ENCODE measurements at regions not wholly inside any gene's neighbourhood (a gene's known extent, or its start where the extent isn't known, plus 50 kb on each side); places are given as distances from the start of the nearest gene placed in this dataset.
"Not testable (repeated sequence)": the region's sequence is repeated elsewhere in the genome, so short reads cannot be mapped to it uniquely, and the experiment has no call there.

DNA sequence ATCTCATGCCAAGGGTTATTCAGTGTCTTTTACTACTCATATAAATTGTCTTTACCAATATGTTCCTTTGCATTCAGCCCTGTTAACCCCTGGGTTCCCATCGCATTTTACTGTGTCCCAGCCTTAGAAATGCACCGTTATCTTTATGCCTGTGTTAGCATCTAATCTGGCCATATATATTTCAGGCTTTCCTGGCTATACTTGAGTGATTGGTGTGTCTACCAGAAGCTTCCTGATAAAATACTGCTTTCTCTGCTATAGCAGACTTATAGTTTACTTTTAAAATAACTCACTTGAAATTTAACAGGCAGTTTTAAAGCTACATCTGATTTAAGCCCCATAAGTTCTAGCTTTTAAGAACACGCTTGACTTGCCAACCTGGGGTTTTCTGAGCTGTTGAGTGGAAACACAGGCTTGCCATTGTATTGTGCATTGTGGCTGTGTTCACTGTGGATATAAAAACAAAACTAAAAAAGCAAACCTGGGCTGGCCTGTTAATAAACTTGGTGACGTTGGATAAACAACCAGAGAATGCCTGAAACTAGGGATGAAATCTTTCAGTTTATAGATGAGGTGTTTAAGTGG lies 185.3 kb upstream of the TAPT1 start:
- Histone ChIP-seq H3K4me3 (no peak overlapping the region), H3K4me1 (replicated peaks) (no peaks in the 10 kb centered on the region), H3K9me3 (no peaks in the 10 kb centered on the region), H3K27ac (no peak overlapping the region), H3K36me3 (no peaks in the 10 kb centered on the region), H3K27me3 (replicated peaks; ENCODE audit: insufficient read depth) (no peaks in the 10 kb centered on the region)
- no peak for DNase-seq (ENCODE audit: low spot score)
- intact Hi-C loops (cut with DNase I): no loop called here
- TF ChIP-seq, protein P1, sequence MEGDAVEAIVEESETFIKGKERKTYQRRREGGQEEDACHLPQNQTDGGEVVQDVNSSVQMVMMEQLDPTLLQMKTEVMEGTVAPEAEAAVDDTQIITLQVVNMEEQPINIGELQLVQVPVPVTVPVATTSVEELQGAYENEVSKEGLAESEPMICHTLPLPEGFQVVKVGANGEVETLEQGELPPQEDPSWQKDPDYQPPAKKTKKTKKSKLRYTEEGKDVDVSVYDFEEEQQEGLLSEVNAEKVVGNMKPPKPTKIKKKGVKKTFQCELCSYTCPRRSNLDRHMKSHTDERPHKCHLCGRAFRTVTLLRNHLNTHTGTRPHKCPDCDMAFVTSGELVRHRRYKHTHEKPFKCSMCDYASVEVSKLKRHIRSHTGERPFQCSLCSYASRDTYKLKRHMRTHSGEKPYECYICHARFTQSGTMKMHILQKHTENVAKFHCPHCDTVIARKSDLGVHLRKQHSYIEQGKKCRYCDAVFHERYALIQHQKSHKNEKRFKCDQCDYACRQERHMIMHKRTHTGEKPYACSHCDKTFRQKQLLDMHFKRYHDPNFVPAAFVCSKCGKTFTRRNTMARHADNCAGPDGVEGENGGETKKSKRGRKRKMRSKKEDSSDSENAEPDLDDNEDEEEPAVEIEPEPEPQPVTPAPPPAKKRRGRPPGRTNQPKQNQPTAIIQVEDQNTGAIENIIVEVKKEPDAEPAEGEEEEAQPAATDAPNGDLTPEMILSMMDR (IDR thresholded peaks at IDR 0.05): no peak
- TF ChIP-seq POLR2A (IDR thresholded peaks at IDR 0.05) (no peak), POLR2AphosphoS5 (IDR thresholded peaks at IDR 0.05) (no peak)
- 56% methylated on average over 4 of the region's 4 CpGs for WGBS

DNA sequence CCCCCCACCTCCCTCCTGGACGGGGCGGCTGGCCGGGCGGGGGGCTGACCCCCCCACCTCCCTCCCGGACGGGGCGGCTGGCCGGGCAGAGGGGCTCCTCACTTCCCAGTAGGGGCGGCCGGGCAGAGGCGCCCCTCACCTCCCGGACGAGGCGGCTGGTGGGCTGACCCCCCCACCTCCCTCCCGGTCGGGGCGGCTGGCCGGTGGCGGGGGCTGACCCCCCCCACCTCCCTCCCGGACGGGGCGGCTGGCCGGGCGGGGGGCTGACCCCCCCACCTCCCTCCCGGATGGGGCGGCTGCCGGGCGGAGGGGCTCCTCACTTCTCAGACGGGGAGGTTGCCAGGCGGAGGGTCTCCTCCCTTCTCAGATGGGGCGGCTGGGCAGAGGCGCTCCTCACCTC lies 166.9 kb upstream of the TAPT1 start:
- DNase-seq (ENCODE audit: low spot score); H3K9me3 ChIP-seq; H3K36me3 ChIP-seq; H3K4me3 ChIP-seq; H3K4me1 ChIP-seq (replicated peaks); H3K27ac ChIP-seq; intact Hi-C loops (cut with DNase I); H3K27me3 ChIP-seq (replicated peaks; ENCODE audit: insufficient read depth): not testable (repeated sequence)
- WGBS: no CpG with 5 or more reads among the region's 32 CpGs

DNA sequence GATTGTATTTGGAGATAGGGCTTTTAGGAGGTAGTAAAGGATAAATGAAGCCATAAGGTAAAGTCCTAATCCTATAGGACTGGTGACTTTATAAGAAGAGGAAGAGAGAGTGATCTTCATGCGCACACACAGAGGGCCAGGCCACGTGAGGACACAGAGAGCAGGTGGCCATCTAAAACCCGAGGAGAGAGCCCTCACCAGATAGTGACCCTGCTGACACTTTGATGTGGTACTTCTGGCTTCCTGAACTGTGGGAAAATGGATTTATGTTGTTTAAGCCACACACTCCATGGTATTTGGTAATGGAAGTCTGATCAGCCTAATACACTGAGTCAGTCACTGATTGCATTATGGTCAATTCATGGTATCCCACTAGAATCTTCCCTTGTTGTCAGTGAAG lies 164.9 kb upstream of the TAPT1 start:
- 87% methylated on average over 3 of the region's 3 CpGs for WGBS
- no peaks in the 10 kb centered on the region for H3K9me3 ChIP-seq
- DNase-seq (ENCODE audit: low spot score): no peak
- no peaks in the 10 kb centered on the region for H3K4me1 ChIP-seq (replicated peaks)
- H3K27me3 ChIP-seq (replicated peaks; ENCODE audit: insufficient read depth): peaks cover 2% of the 10 kb centered on the region
- intact Hi-C loops (cut with DNase I): no loop called here
- H3K27ac ChIP-seq: no peak overlapping the region
- no peaks in the 10 kb centered on the region for H3K36me3 ChIP-seq
- TF ChIP-seq, protein P1 (IDR thresholded peaks at IDR 0.05): no peak
- no peak for TF ChIP-seq POLR2A (IDR thresholded peaks at IDR 0.05)
- TF ChIP-seq POLR2AphosphoS5 (IDR thresholded peaks at IDR 0.05): no peak
- no peak overlapping the region for H3K4me3 ChIP-seq

DNA sequence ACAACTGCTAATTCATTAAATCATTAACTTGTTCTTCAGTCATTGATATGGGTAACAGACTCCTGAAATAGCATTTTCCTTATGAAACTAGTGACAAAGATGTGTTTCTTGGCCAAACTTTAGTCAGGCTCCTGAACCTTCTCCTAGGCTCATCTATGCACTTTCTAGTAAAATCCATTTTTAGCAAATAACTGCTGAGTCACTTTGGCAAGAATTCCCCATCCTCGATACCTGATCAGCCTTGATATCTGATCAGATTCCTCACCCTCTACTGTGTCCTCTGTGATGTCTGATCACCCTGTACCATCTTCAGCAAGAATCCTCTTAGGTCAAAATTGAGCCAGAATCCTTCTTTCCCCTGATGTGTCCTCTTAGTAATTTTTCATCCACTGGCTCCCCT lies 161.2 kb upstream of the TAPT1 start:
- intact Hi-C loops (cut with DNase I): no loop called here
- TF ChIP-seq, protein P1 (IDR thresholded peaks at IDR 0.05): no peak
- TF ChIP-seq POLR2AphosphoS5 (IDR thresholded peaks at IDR 0.05) (no peak), POLR2A (IDR thresholded peaks at IDR 0.05) (no peak)
- H3K4me1 ChIP-seq (replicated peaks): no peaks in the 10 kb centered on the region

DNA sequence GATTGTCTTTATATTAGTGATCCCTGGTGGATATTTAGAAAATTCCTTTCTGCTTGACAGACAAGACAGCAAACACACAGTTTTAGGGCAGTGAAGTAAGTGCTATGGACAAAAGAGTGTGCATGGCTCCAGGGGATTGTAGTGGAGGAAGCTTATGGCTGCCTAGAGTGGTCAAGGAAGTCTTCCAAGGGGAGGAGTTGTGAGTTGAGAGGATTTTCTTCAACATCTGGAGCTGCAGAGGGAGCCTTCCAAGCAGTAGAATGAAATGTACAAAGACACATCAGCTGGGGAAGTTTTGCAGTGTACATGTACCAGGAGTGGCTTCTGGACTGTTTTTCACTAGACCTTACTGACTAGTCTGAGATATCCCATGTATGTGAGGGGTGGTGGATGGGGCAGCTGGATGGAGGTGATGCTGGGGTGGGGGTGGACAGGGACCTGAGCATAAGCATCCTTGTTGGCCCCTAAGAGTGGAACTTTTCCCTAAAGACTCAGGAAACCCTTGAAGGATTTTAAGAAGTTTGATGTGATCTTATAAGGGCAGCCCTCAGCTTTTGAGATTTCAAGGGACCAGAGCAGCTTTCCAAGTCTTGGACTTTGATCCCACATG lies 160.5 kb upstream of the TAPT1 start:
- Histone ChIP-seq H3K36me3 (no peaks in the 10 kb centered on the region), H3K9me3 (no peaks in the 10 kb centered on the region), H3K4me1 (replicated peaks) (no peaks in the 10 kb centered on the region), H3K27me3 (replicated peaks; ENCODE audit: insufficient read depth) (peaks cover 2% of the 10 kb centered on the region), H3K4me3 (no peak overlapping the region), H3K27ac (no peak overlapping the region)
- intact Hi-C loops (cut with DNase I): no loop called here
- no peak for DNase-seq (ENCODE audit: low spot score)
- TF ChIP-seq POLR2A (IDR thresholded peaks at IDR 0.05) (no peak), POLR2AphosphoS5 (IDR thresholded peaks at IDR 0.05) (no peak)
- TF ChIP-seq, protein P1 (IDR thresholded peaks at IDR 0.05): no peak

More for the DNA sequence above, 161.2 kb upstream of the TAPT1 start:
- DNase-seq (ENCODE audit: low spot score): no peak
- WGBS: 53% methylated on average over 1 of the region's 1 CpG
- H3K27ac ChIP-seq: no peak overlapping the region
- H3K4me3 ChIP-seq: no peak overlapping the region
- H3K27me3 ChIP-seq (replicated peaks; ENCODE audit: insufficient read depth): peaks cover 2% of the 10 kb centered on the region
- no peaks in the 10 kb centered on the region for H3K9me3 ChIP-seq
- H3K36me3 ChIP-seq: no peaks in the 10 kb centered on the region
